CD4-positive, alpha-beta T cell treated with Interleukin-17A for 4 hours (primary cell): ENCODE measurements at regions not wholly inside any gene's neighbourhood (a gene's known extent, or its start where the extent isn't known, plus 50 kb on each side); places are given as distances from the start of the nearest gene placed in this dataset.

Experiments
- DNase-seq: peaks from one replicate; pipeline ENCODE4 v3.0.0-alpha.2; 2020; ENCODE audit warnings: mixed read lengths

DNA sequence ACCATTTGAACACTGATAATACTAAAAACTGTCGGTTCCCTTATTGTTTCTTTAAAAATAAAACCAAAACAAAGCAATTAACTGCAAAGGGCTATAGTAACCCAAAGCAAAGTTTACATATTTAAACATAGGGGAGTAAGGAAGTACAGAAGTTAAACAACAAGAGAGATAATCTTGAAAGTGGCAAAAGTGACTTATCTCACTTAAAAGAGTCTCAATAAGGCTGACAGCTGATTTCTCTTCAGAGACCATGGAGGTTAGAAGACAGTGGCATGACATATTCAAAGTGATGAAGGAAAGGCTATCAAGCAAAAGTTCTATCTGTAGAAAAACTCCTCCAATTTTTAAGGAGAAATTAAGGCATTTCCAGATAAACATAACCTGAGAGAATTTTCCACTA lies 233.5 kb upstream of the HDAC9 start:
- no peak for DNase-seq

GRCh38 chr7:18265611-18266281 lies 229.8 kb upstream of the HDAC9 start:
- DNase-seq, result no peak

DNA sequence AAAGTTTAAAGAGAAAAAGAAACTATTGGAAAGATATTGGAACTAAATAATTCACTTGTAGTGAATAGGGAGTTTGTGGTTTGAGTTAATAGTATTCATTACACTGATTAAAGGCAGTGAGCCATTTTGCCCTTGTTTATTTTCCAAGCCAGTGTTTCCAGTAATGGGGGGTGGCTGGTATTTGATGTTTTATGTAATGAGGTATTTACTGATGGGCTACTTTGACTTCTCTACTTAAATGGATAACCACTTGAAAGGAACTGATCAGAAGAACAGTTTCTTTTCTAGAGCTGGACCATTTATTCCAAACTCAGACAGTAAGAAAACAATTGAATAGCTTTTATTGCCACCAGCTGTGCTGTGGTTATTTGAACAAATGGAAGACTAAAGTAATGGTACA lies 227.0 kb upstream of the HDAC9 start:
- DNase-seq, result no peak

- DNase-seq, result no peak
These were observed 219.2 kb upstream of the HDAC9 start for GRCh38 chr7:18276380-18276779.

- no peak for DNase-seq
These were observed 217.2 kb upstream of the HDAC9 start for GRCh38 chr7:18278316-18278715.

- DNase-seq, result no peak
These were observed 212.5 kb upstream of the HDAC9 start for GRCh38 chr7:18283045-18283444.

- no peak for DNase-seq
These were observed 208.1 kb upstream of the HDAC9 start for GRCh38 chr7:18287482-18287881.

DNA sequence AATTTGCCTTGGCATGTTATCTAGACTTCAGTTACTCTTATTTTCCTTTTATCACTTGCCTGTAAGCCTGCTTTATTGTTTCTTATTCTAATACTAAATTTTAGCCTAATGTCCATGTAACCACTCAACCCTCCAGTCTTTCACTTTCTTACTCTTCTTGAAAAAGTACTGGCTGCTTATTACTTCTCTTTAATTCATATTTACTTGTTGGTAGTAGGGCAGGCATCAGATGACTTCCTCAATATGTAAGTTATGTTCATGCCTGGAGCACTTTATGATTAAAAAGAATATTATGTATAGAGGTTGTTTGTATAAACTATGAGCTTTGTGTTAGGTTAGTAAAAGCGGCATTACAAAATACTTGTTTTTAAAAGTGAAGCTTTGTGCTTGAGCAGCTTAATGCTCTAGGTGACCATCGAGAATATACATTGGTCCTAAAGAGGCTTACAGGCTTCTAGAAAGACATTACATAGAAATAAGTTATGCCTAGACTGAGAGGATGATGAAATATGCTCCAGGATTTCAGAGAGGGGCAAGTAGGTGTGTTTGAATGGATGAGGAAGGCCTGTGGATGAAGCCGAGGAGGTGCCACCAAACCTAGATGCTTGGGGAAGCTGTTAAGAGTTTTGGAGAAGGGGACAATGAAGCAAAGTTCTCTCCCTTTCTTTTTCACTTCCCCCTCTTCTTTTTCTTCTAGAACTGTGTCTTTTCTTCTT lies 207.1 kb upstream of the HDAC9 start:
- no peak for DNase-seq

- no peak for DNase-seq
These were observed 205.8 kb upstream of the HDAC9 start for GRCh38 chr7:18289788-18290187.

DNA sequence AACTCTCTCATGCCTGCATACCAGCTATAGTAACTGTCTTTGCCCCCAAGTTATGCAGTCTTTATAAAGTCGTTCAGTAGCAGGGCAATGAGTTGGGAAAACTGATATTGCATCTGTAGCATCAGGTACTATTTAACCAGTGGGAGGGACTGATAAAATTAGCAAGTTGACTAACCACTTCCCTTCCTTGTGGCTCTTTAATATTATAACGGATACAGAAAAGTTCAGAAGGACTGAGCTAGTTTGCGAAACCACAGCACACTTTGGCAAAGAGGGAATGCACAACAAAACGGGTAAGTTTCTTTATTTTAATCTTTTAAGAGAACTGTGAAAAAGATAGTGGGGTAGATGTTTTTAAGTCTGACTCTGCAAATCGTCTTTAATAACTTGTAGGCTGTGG lies 205.3 kb upstream of the HDAC9 start:
- no peak for DNase-seq

GRCh38 chr7:18290865-18291264 lies 204.7 kb upstream of the HDAC9 start:
- DNase-seq, result no peak

- DNase-seq, result no peak
These were observed 203.0 kb upstream of the HDAC9 start for GRCh38 chr7:18292584-18292983.

GRCh38 chr7:18293759-18294158 lies 201.8 kb upstream of the HDAC9 start:
- DNase-seq, result no peak

- no peak for DNase-seq
These were observed 201.1 kb upstream of the HDAC9 start for GRCh38 chr7:18294411-18294810.

DNA sequence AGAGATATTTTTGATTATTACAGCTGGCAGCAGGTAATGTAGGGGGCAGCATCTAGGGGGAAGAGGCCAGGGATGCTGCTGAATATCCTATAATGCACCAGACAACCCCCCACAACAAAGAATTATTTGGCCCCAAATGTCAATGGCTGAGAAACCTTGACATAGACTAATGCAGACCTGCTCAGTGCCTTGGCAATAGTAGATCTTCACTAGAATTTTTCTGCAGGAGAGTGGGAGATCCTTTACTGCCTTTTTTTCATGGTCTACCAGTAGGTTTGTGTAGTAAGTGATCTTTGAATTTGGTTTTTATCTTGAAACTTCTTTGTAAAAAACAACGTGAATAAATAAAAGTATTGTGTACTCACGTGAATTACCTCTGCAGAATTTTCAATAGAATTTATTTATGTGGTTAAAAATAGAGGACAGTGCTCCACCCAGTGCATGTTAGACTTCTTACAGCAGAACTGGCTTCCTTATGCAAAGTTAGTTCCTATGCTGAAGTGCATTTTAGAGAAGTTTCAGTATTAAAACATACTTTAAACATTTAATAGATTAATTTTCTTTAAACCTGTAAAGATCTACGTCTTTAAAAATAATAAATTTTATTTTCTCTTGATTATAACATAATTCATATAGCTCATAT lies 199.6 kb upstream of the HDAC9 start:
- DNase-seq, result no peak

DNA sequence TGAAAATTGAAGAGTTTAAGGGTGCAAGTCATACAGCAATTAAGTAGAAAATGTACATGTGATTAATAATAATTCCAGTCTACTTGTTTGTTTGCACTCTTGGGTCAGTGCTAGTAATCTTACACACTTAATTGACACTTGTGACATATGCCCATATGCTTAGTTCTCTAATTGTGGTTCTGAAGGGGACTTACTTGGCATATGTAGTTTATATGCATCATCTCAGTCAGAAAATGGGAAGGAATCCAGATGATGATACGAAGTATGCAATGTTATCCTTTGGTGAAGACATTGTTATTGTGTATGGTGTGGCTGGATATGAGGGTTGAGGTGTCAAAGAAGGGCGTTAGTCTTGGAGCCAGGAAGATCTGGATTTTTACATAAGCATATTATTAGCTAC lies 193.5 kb upstream of the HDAC9 start:
- DNase-seq, result no peak

DNA sequence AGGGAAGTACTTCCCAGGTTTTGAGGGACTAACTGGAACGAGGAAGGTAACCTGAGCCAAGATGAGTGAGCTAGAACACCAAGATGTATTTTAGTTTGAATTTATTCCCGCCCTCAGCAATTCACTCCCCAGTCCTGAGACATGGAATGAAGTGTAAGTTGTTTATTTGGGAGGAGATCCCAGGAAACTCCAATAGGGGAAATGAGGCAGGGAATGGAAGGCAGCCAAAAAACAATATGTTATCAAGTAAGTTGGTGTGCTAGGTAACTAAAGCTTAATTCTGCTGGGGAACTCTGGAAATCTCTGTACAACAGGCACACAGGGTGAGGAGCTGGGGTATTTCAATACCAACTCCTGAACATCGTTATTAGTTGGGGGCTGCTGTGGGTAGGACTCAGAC lies 189.7 kb upstream of the HDAC9 start:
- no peak for DNase-seq

GRCh38 chr7:18306696-18307095 lies 188.9 kb upstream of the HDAC9 start:
- no peak for DNase-seq

DNA sequence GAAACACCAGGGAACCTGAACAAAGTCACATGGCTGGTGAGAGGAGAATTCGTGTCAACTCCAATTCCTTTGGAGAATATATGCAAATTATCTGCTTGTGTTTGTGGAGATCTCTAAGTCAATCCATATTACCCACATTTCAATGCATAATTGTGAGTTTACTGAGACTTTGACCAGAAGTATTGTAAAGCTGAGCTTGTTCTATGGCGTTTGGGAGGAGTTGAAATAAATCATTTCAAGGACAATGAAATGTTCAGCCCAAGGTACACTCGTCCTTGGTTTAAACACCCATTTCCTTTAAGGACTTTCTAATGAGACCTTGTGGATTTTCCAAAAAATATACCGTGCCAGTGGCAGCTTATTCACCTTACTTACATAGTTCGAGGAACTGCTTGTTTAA lies 186.6 kb upstream of the HDAC9 start:
- no peak for DNase-seq

- DNase-seq, result no peak
These were observed 183.1 kb upstream of the HDAC9 start for GRCh38 chr7:18312482-18312881.

- DNase-seq, result no peak
These were observed 181.6 kb upstream of the HDAC9 start for GRCh38 chr7:18313965-18314364.

DNA sequence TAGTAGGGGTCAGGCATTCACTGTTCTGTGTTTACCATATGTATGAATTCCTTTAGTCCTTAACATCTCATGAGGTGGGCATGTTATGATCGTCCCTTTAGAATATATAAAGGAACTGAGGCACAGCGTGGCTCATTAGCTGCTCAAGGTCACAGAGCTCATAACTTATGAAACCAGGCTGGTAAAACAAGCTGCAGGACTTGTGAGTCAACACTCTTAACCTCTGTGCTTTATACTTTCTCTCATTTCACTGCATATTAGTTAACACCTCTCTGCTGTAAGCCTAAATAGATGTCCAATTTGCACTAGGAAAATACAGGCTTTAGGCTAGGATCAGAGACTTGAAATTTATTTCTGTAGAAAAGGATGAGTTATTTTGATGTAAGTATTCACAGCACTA lies 180.3 kb upstream of the HDAC9 start:
- no peak for DNase-seq

GRCh38 chr7:18317941-18318340 lies 177.6 kb upstream of the HDAC9 start:
- no peak for DNase-seq

DNA sequence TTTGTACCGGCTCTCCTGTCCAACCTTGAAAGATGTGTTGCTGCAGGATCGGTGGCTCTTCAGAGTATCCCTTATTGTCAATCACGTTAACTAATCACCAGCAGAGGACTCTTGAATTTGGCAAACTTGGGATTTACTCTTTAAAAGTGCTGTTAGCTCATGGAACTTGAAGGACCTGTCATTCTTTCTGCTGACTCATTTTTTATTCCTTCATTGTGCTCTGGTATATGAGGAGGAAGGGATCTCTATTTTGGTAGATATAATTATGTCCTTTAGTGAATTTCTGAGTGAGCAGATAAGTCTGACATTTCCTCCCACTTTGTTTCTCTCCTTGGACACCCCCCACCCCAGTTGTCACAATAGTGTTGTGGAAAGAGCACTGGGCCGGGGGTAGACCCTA lies 175.1 kb upstream of the HDAC9 start:
- no peak for DNase-seq
